ENCODE measurements at regions not wholly inside any gene's neighbourhood (a gene's known extent, or its start where the extent isn't known, plus 50 kb on each side); places are given as distances from the start of the nearest gene placed in this dataset.

DNA sequence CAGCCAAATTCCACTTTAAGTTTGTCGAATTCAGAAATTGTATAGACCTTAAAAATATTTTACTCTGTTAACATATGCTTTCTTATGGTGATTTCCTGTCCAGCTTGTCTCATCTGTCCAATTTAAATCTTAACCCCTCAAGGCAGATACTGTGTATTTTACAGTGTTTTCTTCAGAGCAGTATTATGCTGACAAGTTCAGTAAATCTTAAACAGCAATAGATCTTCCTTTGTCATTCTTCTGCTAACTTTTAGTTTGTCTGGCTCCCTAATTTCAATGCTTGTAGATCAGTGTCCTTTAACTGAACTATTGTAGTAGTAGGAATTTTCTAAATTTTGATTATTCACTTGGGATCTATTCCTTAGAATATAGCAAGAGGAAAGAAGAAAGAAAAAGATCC, 52.8 kb upstream of the MEIS1 start:
- Mint-ChIP-seq H3K36me3 (ENCODE audit: low read depth) (no peaks in the 10 kb centered on the region), H3K9me3 (no peaks in the 10 kb centered on the region), H3K27me3 (no peaks in the 10 kb centered on the region), H3K4me1 (no peaks in the 10 kb centered on the region), H3K4me3 (no peak overlapping the region), H3K27ac (no peak overlapping the region)
- no peak for ATAC-seq
- no peak for DNase-seq

DNA sequence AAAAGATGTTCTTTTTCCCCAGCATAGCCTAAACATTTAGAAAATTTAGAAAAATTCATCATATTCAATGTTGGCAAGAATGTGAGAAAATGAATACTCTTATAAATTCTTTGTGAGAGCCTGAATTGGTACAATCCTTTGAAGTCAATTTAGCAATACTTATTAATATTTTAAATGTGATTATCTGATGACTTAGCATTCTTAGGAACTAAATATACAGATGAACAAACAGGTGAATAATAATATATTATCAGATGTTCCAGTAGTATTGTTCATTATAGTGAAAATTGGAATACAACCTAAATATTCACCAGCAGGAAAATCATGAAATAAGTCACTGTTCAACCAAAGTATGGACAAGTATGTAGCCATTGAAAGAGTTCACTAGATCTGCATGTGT, 55.5 kb upstream of the MEIS1 start:
- ATAC-seq (no peak), DNase-seq (no peak)
- Mint-ChIP-seq H3K4me1 (no peaks in the 10 kb centered on the region), H3K36me3 (ENCODE audit: low read depth) (no peaks in the 10 kb centered on the region), H3K27ac (no peak overlapping the region), H3K4me3 (no peak overlapping the region), H3K27me3 (no peaks in the 10 kb centered on the region), H3K9me3 (no peaks in the 10 kb centered on the region)

DNA sequence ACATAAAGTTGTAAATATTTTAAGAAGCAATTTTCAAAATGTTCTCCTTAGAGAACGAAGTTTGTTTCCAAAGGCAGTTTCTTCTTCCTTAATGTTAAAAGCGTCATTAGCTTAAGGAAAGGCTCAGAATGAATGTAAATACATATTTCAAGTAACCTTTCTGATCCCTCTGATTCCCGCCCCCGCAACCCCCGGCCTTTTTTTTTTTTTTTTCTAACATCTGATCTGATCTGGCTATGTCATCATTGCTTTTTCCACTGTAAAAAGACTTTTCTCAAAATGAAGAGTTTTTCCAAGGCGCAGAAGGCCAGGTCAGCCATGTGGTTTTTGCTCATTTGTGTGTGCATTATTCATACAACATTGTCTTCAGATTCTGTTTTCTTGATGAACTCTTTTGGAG, 57.1 kb upstream of the MEIS1 start:
- H3K27me3 Mint-ChIP-seq = no peaks in the 10 kb centered on the region
- no peak overlapping the region for H3K27ac Mint-ChIP-seq
- no peaks in the 10 kb centered on the region for H3K4me1 Mint-ChIP-seq
- H3K9me3 Mint-ChIP-seq = no peaks in the 10 kb centered on the region
- H3K4me3 Mint-ChIP-seq = no peak overlapping the region
- no peaks in the 10 kb centered on the region for H3K36me3 Mint-ChIP-seq (ENCODE audit: low read depth)
- ATAC-seq = no peak
- DNase-seq = no peak

DNA sequence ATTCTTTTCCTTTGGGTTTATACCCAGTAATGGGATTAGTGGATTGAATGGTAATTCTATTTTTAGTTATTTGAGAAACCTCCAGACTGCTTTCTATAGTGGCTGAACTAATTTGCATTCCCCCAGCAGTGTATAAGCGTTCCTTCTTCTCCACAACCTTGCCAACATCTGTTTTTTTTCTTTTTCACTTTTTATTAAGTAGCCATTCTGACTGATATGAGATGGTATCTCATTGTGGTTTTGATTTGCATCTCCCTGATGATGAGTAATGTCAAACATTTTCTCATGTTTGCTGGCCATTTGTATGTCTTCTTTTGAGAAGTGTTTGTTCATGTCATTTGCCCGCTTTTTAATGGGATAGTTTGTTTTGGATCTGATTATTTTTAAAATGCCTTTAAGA, 64.1 kb upstream of the MEIS1 start:
- no peak overlapping the region for H3K27ac Mint-ChIP-seq
- no peak overlapping the region for H3K4me3 Mint-ChIP-seq
- no peaks in the 10 kb centered on the region for H3K9me3 Mint-ChIP-seq
- H3K4me1 Mint-ChIP-seq = no peaks in the 10 kb centered on the region
- no peaks in the 10 kb centered on the region for H3K27me3 Mint-ChIP-seq
- no peaks in the 10 kb centered on the region for H3K36me3 Mint-ChIP-seq (ENCODE audit: low read depth)
- DNase-seq = no peak
- ATAC-seq = no peak

DNA sequence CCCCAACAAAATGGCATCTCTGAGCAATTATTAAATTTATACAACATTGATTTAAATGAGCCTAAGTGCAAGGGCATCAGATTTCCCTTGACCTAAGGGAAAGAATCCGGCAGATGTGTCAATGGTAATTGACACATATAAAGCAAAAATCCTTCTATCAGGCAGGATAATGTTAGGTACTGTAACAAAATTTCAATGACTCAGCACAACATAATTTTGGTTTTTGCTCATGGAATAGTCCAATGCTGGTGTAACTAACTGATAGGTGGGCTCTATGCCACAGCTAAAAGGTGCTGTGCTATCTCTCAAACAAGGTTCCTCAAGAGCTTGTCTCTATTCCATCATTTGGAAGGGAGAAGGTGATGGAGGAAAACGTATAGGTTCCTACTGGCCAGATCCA, 68.3 kb upstream of the MEIS1 start:
- DNase-seq (no peak), ATAC-seq (no peak)
- Mint-ChIP-seq H3K27ac (no peak overlapping the region), H3K4me1 (no peaks in the 10 kb centered on the region), H3K4me3 (no peak overlapping the region), H3K36me3 (ENCODE audit: low read depth) (no peaks in the 10 kb centered on the region), H3K27me3 (no peaks in the 10 kb centered on the region), H3K9me3 (no peaks in the 10 kb centered on the region)

DNA sequence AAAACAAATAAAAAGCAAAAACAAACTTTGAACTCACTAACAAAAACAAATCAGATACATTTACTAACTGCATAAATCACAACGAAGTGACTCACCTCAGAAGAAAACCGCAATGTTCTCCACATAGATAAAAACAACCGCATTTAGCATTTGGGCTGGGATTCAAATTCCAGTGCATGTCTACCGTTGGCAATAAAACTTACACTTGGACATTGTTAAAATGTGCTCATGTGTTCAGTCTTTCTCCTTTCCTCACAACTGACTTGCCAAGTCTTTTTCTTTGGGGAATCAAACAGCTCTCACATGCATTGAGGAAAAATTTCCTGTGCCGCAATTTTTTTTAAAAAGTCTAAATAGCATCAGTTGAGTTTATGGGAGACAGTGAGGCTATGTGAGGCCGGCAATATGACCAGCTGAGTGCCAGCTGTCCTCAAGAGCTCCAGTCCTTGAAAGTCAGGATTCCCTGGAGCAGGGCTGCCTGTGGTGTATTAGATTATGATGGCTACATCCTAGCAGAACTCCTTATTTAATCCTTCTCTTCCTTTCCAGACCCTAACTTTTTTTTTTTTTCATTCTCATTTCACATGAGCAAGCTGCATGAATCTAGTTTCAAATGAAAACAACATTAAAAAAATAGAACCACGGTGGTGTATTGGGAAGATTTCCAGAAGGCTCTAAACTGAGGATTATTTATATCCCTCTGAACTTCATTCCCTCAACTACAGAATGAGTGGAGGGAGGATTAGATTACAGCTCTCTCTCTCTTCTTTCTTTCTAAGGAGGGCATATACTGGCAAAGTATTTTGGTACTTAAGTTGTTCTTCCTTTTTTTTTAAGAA, 70.2 kb upstream of the MEIS1 start:
- DNase-seq = no peak
- Mint-ChIP-seq H3K27me3 (no peaks in the 10 kb centered on the region), H3K9me3 (no peaks in the 10 kb centered on the region), H3K27ac (no peak overlapping the region), H3K36me3 (ENCODE audit: low read depth) (no peaks in the 10 kb centered on the region), H3K4me3 (no peak overlapping the region), H3K4me1 (no peaks in the 10 kb centered on the region)
- no peak for ATAC-seq

DNA sequence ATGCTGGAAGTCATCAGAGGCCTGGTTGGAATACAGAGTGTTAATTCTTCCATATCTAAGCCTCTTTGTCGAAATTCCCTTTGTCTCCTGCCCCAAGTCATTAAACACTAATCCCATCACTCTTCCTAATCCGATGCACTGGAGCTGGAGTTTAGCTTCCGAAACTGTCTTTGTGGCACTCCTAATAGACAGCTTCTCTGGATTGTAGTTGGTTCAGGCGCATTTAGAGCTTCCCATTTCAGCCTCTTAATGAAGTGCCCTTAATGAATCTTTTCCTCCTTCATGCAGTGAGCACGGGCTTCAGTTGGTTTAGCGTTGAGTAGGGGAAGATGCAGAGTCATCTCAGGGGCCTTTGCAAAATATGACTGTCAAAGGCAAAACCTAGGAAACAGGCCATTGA, 72.2 kb upstream of the MEIS1 start:
- no peaks in the 10 kb centered on the region for H3K4me1 Mint-ChIP-seq
- H3K27ac Mint-ChIP-seq = no peak overlapping the region
- no peak for ATAC-seq
- DNase-seq = no peak
- no peaks in the 10 kb centered on the region for H3K9me3 Mint-ChIP-seq
- no peaks in the 10 kb centered on the region for H3K27me3 Mint-ChIP-seq
- no peak overlapping the region for H3K4me3 Mint-ChIP-seq
- H3K36me3 Mint-ChIP-seq (ENCODE audit: low read depth) = no peaks in the 10 kb centered on the region

DNA sequence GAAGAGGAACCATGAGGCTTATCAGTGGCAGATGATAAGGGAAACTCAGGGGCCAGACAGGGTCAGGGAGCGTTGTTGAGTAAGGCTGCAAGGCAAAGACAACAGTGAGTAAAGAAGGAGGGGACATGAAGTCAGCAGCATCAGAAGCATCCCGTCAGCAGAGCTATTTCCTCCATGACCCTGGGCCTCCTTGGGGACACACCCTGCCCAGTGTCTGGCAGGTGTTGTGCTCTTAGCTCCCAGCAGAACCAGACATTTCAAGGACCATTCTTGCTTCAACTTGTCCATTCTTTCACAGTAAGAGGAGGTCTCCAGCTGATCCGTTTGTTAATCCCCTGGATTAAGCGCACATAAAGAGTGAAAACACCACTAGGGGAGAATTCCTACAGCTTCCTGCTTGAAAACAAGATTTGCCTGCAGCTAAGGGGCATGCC, 88.7 kb upstream of the MEIS1 start:
- Mint-ChIP-seq H3K27me3 (no peaks in the 10 kb centered on the region), H3K4me3 (no peak overlapping the region), H3K36me3 (ENCODE audit: low read depth) (no peaks in the 10 kb centered on the region), H3K9me3 (peaks cover 4% of the 10 kb centered on the region), H3K4me1 (no peaks in the 10 kb centered on the region), H3K27ac (no peak overlapping the region)
- no peak for ATAC-seq
- DNase-seq = no peak

DNA sequence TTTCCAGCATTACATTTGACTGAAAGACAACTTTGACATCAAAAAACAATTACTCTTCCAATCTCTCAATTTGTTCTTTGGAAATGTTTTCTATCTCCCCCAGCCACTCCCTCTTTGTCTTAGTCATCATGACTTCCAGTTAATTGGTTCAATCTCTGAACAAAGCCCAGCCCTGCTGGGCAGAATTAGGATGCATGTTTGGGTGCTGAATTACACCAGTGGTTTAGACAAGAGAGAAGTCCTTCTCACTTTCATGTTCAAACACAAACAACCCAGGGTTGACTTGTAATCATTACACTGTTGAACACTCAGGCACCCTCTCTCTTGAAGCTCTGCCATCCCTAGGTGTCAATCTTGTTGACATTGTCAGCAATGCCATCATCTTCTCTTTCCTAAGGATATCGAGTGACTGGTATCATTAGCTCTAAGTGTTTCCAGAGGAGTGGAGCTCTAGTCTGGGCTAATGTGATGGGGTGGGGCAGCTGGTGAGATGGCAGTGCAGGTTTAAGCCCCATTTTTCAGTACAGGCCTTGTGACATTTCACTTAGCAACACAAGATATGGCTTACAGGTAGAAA, 90.8 kb upstream of the MEIS1 start:
- no peak for DNase-seq
- no peaks in the 10 kb centered on the region for H3K36me3 Mint-ChIP-seq (ENCODE audit: low read depth)

DNA sequence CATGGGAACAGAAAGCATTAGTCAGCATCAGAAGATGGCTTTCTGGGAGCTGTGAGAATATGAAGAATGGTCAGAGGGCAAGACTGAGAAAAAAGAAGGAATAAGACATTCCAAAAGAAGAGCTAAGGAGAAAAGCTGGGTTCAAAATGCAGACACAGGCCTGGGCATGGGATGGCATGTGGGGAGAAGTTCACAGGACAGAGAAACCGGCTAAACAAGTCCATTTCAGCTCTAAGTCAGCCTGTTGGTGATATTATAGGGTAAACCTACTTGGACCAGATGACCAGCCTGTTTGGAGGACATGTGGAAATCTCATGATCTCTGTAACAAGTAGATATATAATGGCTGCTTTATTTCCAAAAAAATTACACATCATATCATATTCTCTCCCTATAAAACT, 91.7 kb upstream of the MEIS1 start:
- H3K36me3 Mint-ChIP-seq (ENCODE audit: low read depth) = no peaks in the 10 kb centered on the region
- no peak overlapping the region for H3K4me3 Mint-ChIP-seq
- H3K27me3 Mint-ChIP-seq = no peaks in the 10 kb centered on the region
- no peak overlapping the region for H3K27ac Mint-ChIP-seq
- H3K4me1 Mint-ChIP-seq = no peaks in the 10 kb centered on the region
- H3K9me3 Mint-ChIP-seq = peaks cover 4% of the 10 kb centered on the region
- no peak for DNase-seq
- ATAC-seq = no peak

More for the DNA sequence above, 90.8 kb upstream of the MEIS1 start:
- H3K9me3 Mint-ChIP-seq = peaks cover 4% of the 10 kb centered on the region
- H3K4me3 Mint-ChIP-seq = no peak overlapping the region
- no peak for ATAC-seq
- no peaks in the 10 kb centered on the region for H3K27me3 Mint-ChIP-seq
- no peak overlapping the region for H3K27ac Mint-ChIP-seq
- no peaks in the 10 kb centered on the region for H3K4me1 Mint-ChIP-seq

DNA sequence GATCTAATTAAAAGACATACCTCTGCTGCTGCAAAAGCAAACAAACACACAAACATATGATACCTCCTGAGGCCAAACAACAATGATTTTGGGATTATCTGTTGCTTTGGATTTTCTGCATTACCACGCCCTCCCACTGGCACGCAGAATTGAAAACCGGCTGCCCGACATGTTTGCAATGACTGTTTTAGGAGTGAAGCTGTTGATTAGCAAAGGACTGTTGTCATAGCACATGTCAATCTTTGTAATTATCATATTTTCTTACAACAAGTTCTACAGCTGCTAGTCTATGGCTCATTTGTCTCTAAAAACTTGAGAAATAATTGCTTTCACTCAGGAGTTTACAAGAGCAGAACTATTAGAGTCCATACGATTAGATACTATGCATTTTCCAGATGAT, 94.4 kb upstream of the MEIS1 start:
- H3K36me3 Mint-ChIP-seq (ENCODE audit: low read depth) = no peaks in the 10 kb centered on the region
- ATAC-seq (no peak), DNase-seq (no peak)
- H3K4me3 Mint-ChIP-seq = no peak overlapping the region
- no peak overlapping the region for H3K27ac Mint-ChIP-seq
- peaks cover 4% of the 10 kb centered on the region for H3K9me3 Mint-ChIP-seq
- no peaks in the 10 kb centered on the region for H3K4me1 Mint-ChIP-seq
- no peaks in the 10 kb centered on the region for H3K27me3 Mint-ChIP-seq

DNA sequence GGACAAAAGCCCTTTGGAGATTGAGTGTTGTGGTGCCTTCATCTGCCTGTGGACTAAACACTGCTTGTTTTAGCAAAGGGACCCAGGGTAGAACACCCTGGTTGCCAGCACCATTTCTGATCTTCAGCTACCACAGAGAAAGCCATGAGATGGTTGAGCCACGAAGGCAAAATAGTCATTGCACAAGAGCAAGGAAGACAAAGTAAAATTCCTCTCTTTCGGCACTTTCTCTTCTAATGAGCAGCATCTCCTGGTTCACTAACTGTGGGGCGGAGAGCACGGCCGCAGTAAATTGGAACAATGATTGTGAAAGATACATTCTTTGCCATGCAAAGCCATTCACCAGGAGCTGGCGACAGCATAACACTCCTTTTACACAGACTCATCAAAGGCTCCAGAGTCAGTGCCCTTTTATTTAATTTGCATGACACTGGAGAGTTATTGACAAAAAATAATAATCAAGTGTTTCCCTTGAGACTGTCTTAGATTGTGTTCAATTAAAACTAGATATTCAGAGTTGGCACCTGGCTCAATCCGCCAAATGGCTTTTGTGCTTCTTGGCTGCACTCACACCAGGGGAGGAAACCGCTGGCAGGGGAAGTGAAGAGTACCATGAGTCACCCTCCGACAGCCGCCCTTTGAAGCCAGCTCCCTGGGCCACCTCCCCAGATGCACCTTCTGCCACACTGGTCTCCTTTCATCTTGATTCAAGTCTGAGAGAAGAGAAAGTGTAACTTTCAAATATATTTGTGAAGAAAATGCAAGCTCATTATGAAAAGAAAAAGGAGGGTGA, 100.5 kb upstream of the MEIS1 start:
- H3K9me3 Mint-ChIP-seq = no peaks in the 10 kb centered on the region
- ATAC-seq = no peak
- DNase-seq = no peak
- H3K27me3 Mint-ChIP-seq = no peaks in the 10 kb centered on the region
- no peak overlapping the region for H3K4me3 Mint-ChIP-seq
- H3K27ac Mint-ChIP-seq = no peak overlapping the region
- H3K36me3 Mint-ChIP-seq (ENCODE audit: low read depth) = no peaks in the 10 kb centered on the region
- no peaks in the 10 kb centered on the region for H3K4me1 Mint-ChIP-seq

DNA sequence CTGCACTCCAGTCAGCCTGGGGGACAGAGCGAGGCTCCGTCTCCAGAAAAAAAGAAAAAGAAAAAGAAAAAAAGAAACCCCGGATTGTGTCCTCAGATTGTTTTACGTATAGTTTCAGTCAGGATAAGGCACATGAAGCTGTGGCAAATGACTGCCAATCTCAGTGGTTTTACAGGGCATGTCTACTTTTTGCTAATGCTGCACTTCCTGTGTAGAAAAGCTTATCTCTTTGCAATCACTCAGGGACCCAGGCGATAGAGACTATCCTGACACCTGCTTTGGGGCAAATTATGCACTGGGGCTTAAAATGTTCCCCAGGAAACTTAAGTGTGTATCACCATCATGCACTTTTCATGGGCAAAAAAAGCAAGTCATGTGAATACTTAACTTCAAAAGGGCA, 103.7 kb upstream of the MEIS1 start:
- H3K27ac Mint-ChIP-seq = no peak overlapping the region
- H3K9me3 Mint-ChIP-seq = no peaks in the 10 kb centered on the region
- no peaks in the 10 kb centered on the region for H3K4me1 Mint-ChIP-seq
- no peaks in the 10 kb centered on the region for H3K27me3 Mint-ChIP-seq
- ATAC-seq (no peak), DNase-seq (no peak)
- no peaks in the 10 kb centered on the region for H3K36me3 Mint-ChIP-seq (ENCODE audit: low read depth)
- no peak overlapping the region for H3K4me3 Mint-ChIP-seq

DNA sequence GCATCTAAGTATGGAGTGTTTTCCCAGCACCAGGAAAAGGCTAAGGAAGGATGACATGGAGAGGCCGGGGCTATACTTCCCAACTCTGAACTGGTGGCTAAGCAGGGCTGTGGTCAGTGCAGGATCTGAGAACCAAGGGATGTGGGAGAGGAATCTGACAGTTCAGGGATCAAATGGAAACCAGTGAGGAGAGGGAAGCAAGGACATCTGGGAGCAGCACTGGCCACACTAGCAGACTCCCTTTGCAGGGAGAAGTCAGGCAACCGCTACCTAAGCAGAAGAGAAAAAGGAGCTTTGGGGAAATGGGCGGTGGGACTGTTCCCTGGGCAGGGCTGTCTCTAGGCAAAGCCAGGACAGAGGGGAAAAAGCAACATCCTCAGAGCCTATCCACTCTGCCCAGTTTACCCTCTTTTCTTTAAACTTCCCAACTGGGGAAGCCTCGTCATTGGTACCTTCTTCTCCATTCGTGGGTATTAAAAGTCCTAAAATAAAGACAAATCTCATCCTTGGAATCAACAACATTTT, 105.8 kb upstream of the MEIS1 start:
- DNase-seq = no peak
- no peak for ATAC-seq
- no peaks in the 10 kb centered on the region for H3K4me1 Mint-ChIP-seq
- no peak overlapping the region for H3K27ac Mint-ChIP-seq
- H3K27me3 Mint-ChIP-seq = no peaks in the 10 kb centered on the region
- H3K4me3 Mint-ChIP-seq = no peak overlapping the region
- H3K36me3 Mint-ChIP-seq (ENCODE audit: low read depth) = no peaks in the 10 kb centered on the region
- H3K9me3 Mint-ChIP-seq = no peaks in the 10 kb centered on the region

Data from activated naive CD8-positive, alpha-beta T cell treated with anti-CD3 and anti-CD28 coated beads, Interleukin-2, amount 50 U/mL, for 24 hours (primary cell).